ENCODE measurements at regions not wholly inside any gene's neighbourhood (a gene's known extent, or its start where the extent isn't known, plus 50 kb on each side); places are given as distances from the start of the nearest gene placed in this dataset.

DNA sequence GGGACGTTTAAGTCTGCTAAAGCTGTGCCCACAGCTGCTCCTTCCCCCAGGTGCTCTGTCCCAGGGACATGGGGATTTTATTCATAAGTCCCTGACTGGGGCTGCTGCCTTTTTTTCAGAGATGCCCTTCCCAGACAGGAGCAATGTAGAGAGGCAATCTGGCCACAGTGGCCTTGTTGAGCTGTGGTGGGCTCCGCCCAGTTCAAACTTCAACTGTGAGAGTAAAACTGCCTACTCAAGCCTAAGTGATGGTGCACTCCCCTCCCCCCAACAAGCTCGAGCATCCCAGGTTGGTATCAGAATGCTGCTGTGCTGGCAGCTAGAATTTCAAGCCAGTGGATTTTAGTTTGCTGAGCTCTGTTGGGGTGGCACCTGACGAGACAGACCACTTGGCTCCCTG lies 1371.4 kb downstream of the ADGRL3 start:
- no peak overlapping the region for H3K4me3 ChIP-seq (ENCODE audit: low read depth in 1 of 2, low read length in 2 of 2)
- H3K9me3 ChIP-seq (ENCODE audit: control insufficient read depth in 1 of 2, low read length in 2 of 2) = no peaks in the 10 kb centered on the region
- H3K36me3 ChIP-seq (ENCODE audit: control insufficient read depth in 1 of 2, insufficient read depth in 2 of 2, low read length in 2 of 2) = no peaks in the 10 kb centered on the region
- no peaks in the 10 kb centered on the region for H3K4me1 ChIP-seq (ENCODE audit: control insufficient read depth in 1 of 2, insufficient read depth in 2 of 2, low read length in 2 of 2)
- H3K27ac ChIP-seq (ENCODE audit: low read length) = no peak overlapping the region
- no peaks in the 10 kb centered on the region for H3K27me3 ChIP-seq (ENCODE audit: low read depth, low read length)

DNA sequence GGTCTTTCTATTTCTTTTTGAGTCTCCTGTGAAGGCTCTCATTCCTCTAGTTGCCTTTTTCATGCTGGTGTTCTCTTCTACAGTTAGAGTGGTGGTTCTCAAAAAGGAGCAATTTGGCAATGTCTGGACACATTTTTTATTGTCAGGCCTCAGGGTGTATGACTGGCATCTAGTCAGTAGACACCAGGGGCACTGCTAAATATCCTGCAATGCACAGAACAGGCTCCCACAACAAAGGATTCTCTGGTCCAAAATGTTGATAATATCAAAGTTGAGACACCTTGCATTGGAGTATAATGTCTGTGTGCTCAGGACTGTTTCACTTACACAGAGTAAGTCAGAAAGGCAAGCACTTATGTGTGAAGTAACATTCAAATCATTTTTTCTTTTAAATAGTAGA lies 1360.7 kb downstream of the ADGRL3 start:
- Histone ChIP-seq H3K4me1 (ENCODE audit: control insufficient read depth in 1 of 2, insufficient read depth in 2 of 2, low read length in 2 of 2) (no peaks in the 10 kb centered on the region), H3K4me3 (ENCODE audit: low read depth in 1 of 2, low read length in 2 of 2) (no peak overlapping the region), H3K9me3 (ENCODE audit: control insufficient read depth in 1 of 2, low read length in 2 of 2) (no peaks in the 10 kb centered on the region), H3K27me3 (ENCODE audit: low read depth, low read length) (no peaks in the 10 kb centered on the region), H3K36me3 (ENCODE audit: control insufficient read depth in 1 of 2, insufficient read depth in 2 of 2, low read length in 2 of 2) (no peaks in the 10 kb centered on the region), H3K27ac (ENCODE audit: low read length) (no peak overlapping the region)

DNA sequence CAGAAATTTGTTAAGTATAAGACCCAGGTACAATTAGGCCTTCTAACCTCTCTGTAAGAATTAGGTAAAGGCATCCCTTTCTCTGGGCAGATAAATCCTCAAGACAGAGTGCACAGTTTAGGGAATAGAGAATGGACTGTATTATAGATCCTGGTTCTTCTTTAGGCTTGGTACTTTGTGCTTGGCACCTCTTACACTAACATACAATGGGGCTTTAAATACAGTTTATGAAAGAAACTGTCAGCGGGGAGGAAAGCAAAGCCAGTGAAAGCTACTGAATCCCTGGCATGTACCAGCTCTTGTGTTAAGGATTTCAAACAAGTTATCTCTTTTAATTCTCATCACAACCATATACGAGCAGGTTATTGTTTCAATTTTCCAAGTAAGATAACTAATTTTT lies 1350.0 kb downstream of the ADGRL3 start:
- Histone ChIP-seq H3K36me3 (ENCODE audit: control insufficient read depth in 1 of 2, insufficient read depth in 2 of 2, low read length in 2 of 2) (no peaks in the 10 kb centered on the region), H3K4me1 (ENCODE audit: control insufficient read depth in 1 of 2, insufficient read depth in 2 of 2, low read length in 2 of 2) (no peaks in the 10 kb centered on the region), H3K27ac (ENCODE audit: low read length) (no peak overlapping the region), H3K27me3 (ENCODE audit: low read depth, low read length) (no peaks in the 10 kb centered on the region), H3K4me3 (ENCODE audit: low read depth in 1 of 2, low read length in 2 of 2) (no peak overlapping the region), H3K9me3 (ENCODE audit: control insufficient read depth in 1 of 2, low read length in 2 of 2) (no peaks in the 10 kb centered on the region)

DNA sequence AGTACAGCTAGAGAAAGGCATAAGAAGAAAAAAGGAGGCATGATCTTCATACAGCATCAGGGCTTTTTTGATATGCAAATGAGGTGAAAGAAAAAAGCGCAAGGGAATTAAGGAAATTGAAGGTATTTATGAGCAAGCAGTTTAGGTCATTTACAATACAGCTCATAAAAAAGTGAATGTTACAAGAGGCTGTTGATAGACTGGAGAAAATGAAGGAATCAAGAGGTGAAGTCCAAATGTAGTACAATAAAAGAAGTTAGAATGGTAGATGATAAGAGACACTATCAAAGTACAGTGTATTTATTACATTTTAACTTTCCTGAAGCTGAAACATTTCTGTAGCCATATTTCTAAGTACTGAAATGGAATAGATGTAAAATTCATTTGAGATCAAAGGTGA lies 1349.5 kb downstream of the ADGRL3 start:
- H3K27ac ChIP-seq (ENCODE audit: low read length) = no peak overlapping the region

DNA sequence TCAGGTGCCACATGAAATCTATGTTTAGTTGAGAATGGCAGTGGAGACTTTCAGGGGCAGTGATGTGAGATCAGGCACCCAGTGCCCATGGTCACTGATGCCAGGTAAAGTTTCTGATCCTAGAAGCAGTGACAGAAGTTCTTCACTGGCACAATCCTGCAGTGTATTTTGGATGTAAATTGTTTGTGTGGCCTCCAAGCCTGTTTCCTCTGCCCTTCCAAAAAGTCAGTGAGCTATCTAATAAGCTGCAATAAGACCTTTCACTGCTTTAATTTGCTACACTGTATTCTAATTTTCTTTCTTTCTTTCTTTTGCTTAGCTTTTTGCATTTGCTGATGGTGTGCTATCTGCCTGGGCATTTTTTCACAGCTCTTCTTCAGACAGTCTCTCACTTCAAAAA lies 1348.6 kb downstream of the ADGRL3 start:
- no peak overlapping the region for H3K4me3 ChIP-seq (ENCODE audit: low read depth in 1 of 2, low read length in 2 of 2)
- H3K4me1 ChIP-seq (ENCODE audit: control insufficient read depth in 1 of 2, insufficient read depth in 2 of 2, low read length in 2 of 2) = no peaks in the 10 kb centered on the region
- no peaks in the 10 kb centered on the region for H3K27me3 ChIP-seq (ENCODE audit: low read depth, low read length)
- no peaks in the 10 kb centered on the region for H3K36me3 ChIP-seq (ENCODE audit: control insufficient read depth in 1 of 2, insufficient read depth in 2 of 2, low read length in 2 of 2)
- H3K27ac ChIP-seq (ENCODE audit: low read length) = no peak overlapping the region
- H3K9me3 ChIP-seq (ENCODE audit: control insufficient read depth in 1 of 2, low read length in 2 of 2) = no peaks in the 10 kb centered on the region

More for the DNA sequence above, 1349.5 kb downstream of the ADGRL3 start:
- Histone ChIP-seq H3K9me3 (ENCODE audit: control insufficient read depth in 1 of 2, low read length in 2 of 2) (no peaks in the 10 kb centered on the region), H3K4me3 (ENCODE audit: low read depth in 1 of 2, low read length in 2 of 2) (no peak overlapping the region), H3K36me3 (ENCODE audit: control insufficient read depth in 1 of 2, insufficient read depth in 2 of 2, low read length in 2 of 2) (no peaks in the 10 kb centered on the region), H3K4me1 (ENCODE audit: control insufficient read depth in 1 of 2, insufficient read depth in 2 of 2, low read length in 2 of 2) (no peaks in the 10 kb centered on the region), H3K27me3 (ENCODE audit: low read depth, low read length) (no peaks in the 10 kb centered on the region)

DNA sequence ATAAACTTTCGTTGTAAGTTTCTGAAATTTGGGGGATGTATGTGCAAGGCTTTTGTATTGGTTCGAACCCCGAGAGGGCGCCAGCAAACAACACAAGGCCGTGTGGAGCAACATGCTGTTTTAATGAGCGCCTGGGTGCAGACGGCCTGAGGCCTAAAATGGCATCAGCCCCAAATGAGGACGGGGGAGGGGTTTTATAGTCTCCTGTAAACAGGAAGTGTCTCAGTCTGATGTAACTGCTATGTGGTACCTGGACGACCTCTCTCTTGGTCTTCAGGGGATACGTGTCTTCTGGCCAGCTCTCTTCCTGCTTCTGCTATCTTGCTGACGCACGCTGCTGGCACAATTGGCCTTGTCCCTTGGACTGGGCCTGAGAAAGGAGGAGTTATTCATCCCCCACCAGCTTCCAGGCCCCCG lies 1348.0 kb downstream of the ADGRL3 start:
- Histone ChIP-seq H3K4me1 (ENCODE audit: control insufficient read depth in 1 of 2, insufficient read depth in 2 of 2, low read length in 2 of 2) (no peaks in the 10 kb centered on the region), H3K27ac (ENCODE audit: low read length) (no peak overlapping the region)

DNA sequence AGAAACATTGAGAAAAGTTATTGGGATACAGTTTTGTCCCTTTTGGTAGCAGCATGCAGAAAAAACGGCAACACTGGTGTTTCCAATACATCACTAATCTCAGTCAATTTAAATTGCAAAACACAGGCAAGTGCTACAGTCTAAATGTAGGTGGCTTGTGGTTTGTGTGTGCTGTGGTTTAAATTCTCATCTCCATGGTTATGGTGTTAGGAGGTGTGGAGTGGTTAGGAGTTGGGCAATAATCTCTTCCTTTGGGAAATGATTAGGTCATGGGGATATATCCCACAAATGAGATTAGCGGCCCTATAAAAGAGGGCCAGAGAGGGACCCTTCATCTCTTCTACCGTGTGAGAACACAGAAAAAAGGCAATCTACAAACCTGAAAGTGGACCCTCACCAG lies 1344.3 kb downstream of the ADGRL3 start:
- Histone ChIP-seq H3K27ac (ENCODE audit: low read length) (no peak overlapping the region), H3K4me1 (ENCODE audit: control insufficient read depth in 1 of 2, insufficient read depth in 2 of 2, low read length in 2 of 2) (no peaks in the 10 kb centered on the region), H3K27me3 (ENCODE audit: low read depth, low read length) (no peaks in the 10 kb centered on the region), H3K36me3 (ENCODE audit: control insufficient read depth in 1 of 2, insufficient read depth in 2 of 2, low read length in 2 of 2) (no peaks in the 10 kb centered on the region), H3K9me3 (ENCODE audit: control insufficient read depth in 1 of 2, low read length in 2 of 2) (peaks cover 0 to under 1% of the 10 kb centered on the region in 2 donors), H3K4me3 (ENCODE audit: low read depth in 1 of 2, low read length in 2 of 2) (no peak overlapping the region)

More for the DNA sequence above, 1348.0 kb downstream of the ADGRL3 start:
- H3K4me3 ChIP-seq (ENCODE audit: low read depth in 1 of 2, low read length in 2 of 2) = no peak overlapping the region
- no peaks in the 10 kb centered on the region for H3K36me3 ChIP-seq (ENCODE audit: control insufficient read depth in 1 of 2, insufficient read depth in 2 of 2, low read length in 2 of 2)
- H3K27me3 ChIP-seq (ENCODE audit: low read depth, low read length) = no peaks in the 10 kb centered on the region
- no peaks in the 10 kb centered on the region for H3K9me3 ChIP-seq (ENCODE audit: control insufficient read depth in 1 of 2, low read length in 2 of 2)

DNA sequence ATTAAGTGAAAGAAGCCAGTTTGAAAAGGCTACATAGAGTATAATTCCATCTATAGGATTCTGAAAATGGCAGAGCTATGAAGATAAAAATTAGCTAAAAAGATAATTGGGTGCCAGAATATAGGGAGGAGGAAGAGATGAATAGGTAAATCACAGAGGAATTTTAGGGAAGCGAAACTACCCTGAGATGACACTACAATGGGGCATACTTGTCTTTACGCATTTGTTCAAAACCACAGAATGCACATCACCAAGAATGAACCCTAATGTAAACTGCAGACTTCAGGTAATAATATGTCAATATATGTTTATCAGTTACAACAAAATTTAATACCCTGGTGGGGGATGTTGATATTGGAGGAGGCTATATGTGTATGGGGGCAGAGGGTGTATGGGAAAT lies 1342.9 kb downstream of the ADGRL3 start:
- Histone ChIP-seq H3K27ac (ENCODE audit: low read length) (no peak overlapping the region), H3K4me3 (ENCODE audit: low read depth in 1 of 2, low read length in 2 of 2) (no peak overlapping the region), H3K9me3 (ENCODE audit: control insufficient read depth in 1 of 2, low read length in 2 of 2) (peaks cover 6 to 10% of the 10 kb centered on the region in 2 donors), H3K4me1 (ENCODE audit: control insufficient read depth in 1 of 2, insufficient read depth in 2 of 2, low read length in 2 of 2) (no peaks in the 10 kb centered on the region), H3K36me3 (ENCODE audit: control insufficient read depth in 1 of 2, insufficient read depth in 2 of 2, low read length in 2 of 2) (no peaks in the 10 kb centered on the region), H3K27me3 (ENCODE audit: low read depth, low read length) (no peaks in the 10 kb centered on the region)

DNA sequence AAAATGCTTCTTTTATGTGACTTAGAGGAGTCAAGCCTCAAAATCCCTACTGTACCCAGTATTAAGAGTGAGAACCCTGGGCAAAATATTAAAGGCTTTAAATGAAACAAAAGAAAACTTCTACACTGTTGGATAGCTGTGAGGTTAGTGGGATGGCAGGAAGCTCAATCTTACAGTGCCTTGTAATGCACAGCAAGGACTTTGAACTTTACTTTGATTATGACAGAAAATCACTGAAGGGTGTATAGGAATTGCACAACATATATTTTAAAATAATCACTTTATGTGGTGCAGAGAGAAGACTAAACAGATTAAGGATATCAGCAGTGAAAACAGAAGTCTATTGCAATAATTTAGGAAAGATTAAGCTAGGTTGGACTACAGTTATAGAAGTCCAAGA lies 1333.4 kb downstream of the ADGRL3 start:
- H3K9me3 ChIP-seq (ENCODE audit: control insufficient read depth in 1 of 2, low read length in 2 of 2) = peaks cover under 1 to 3% of the 10 kb centered on the region in 2 donors
- H3K27ac ChIP-seq (ENCODE audit: low read length) = no peak overlapping the region
- no peaks in the 10 kb centered on the region for H3K36me3 ChIP-seq (ENCODE audit: control insufficient read depth in 1 of 2, insufficient read depth in 2 of 2, low read length in 2 of 2)
- H3K27me3 ChIP-seq (ENCODE audit: low read depth, low read length) = no peaks in the 10 kb centered on the region
- H3K4me3 ChIP-seq (ENCODE audit: low read depth in 1 of 2, low read length in 2 of 2) = no peak overlapping the region
- no peaks in the 10 kb centered on the region for H3K4me1 ChIP-seq (ENCODE audit: control insufficient read depth in 1 of 2, insufficient read depth in 2 of 2, low read length in 2 of 2)

DNA sequence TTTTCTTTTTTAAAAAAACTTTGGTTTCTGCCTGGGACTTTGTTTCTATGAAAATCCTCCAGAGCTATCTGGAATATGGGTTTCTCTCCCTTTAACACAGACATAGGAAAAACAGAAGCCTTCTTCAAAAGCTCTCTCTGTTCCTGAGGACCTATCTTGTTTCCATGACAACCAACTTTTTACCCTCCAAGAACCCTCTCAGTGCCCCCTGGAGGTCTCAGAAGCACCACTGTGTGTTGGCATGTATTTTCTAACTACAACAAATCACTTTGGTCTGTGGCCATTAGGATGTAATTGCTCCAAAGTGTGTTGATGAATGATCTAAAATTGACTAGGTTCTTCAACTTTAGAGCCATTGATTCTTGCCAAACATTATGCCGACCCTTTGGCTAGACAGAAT lies 1331.6 kb downstream of the ADGRL3 start:
- H3K4me3 ChIP-seq (ENCODE audit: low read depth in 1 of 2, low read length in 2 of 2) = no peak overlapping the region
- H3K9me3 ChIP-seq (ENCODE audit: control insufficient read depth in 1 of 2, low read length in 2 of 2) = no peaks in the 10 kb centered on the region
- no peak overlapping the region for H3K27ac ChIP-seq (ENCODE audit: low read length)
- H3K4me1 ChIP-seq (ENCODE audit: control insufficient read depth in 1 of 2, insufficient read depth in 2 of 2, low read length in 2 of 2) = no peaks in the 10 kb centered on the region
- no peaks in the 10 kb centered on the region for H3K36me3 ChIP-seq (ENCODE audit: control insufficient read depth in 1 of 2, insufficient read depth in 2 of 2, low read length in 2 of 2)
- no peaks in the 10 kb centered on the region for H3K27me3 ChIP-seq (ENCODE audit: low read depth, low read length)

DNA sequence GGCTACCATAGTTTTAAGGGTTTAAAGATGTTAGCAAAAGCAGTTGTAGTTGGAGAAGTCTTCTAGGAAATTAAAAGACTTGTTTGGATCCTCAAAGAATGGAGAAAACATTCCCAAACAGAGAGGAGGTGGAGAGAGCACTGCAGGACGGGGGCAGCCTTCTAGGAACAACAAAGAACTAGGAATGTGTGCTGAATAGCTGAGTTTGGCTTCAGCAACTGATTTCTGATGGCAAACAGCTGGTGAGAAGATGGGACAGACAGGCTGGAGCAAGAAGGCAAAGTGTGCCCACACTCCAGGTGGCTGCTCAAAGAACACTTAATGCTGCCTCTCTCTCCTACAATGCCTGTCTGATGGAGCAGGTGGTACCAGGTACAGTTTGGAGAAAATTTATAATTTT lies 1331.1 kb downstream of the ADGRL3 start:
- Histone ChIP-seq H3K27ac (ENCODE audit: low read length) (no peak overlapping the region), H3K4me3 (ENCODE audit: low read depth in 1 of 2, low read length in 2 of 2) (no peak overlapping the region), H3K27me3 (ENCODE audit: low read depth, low read length) (no peaks in the 10 kb centered on the region), H3K4me1 (ENCODE audit: control insufficient read depth in 1 of 2, insufficient read depth in 2 of 2, low read length in 2 of 2) (no peaks in the 10 kb centered on the region), H3K36me3 (ENCODE audit: control insufficient read depth in 1 of 2, insufficient read depth in 2 of 2, low read length in 2 of 2) (no peaks in the 10 kb centered on the region), H3K9me3 (ENCODE audit: control insufficient read depth in 1 of 2, low read length in 2 of 2) (no peaks in the 10 kb centered on the region)

DNA sequence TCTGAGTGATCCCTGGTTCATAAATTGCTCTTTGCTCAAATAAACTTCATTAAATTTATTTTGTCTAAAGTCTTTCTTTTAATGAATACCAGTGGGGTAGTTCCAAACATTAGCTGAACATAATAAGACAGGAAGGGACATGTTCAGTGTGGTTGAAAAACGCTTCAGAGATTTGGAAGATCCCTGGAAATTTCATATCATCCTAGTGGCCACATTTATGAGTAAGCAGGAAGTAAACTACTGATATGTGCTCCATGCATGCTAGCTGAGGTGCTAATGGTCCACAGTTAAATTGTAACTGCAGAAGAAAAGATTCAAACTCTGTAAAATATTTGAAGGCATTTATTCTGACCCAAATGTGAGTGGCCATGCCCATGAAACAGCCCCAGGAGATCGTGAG lies 1328.7 kb downstream of the ADGRL3 start:
- no peak overlapping the region for H3K27ac ChIP-seq (ENCODE audit: low read length)
- H3K4me3 ChIP-seq (ENCODE audit: low read depth in 1 of 2, low read length in 2 of 2) = no peak overlapping the region
- H3K4me1 ChIP-seq (ENCODE audit: control insufficient read depth in 1 of 2, insufficient read depth in 2 of 2, low read length in 2 of 2) = no peaks in the 10 kb centered on the region
- H3K36me3 ChIP-seq (ENCODE audit: control insufficient read depth in 1 of 2, insufficient read depth in 2 of 2, low read length in 2 of 2) = no peaks in the 10 kb centered on the region
- no peaks in the 10 kb centered on the region for H3K27me3 ChIP-seq (ENCODE audit: low read depth, low read length)
- no peaks in the 10 kb centered on the region for H3K9me3 ChIP-seq (ENCODE audit: control insufficient read depth in 1 of 2, low read length in 2 of 2)

Measured in muscle layer of duodenum (tissue), 2 donors.